Cardiac muscle cell (in vitro differentiated cells and primary cell): ENCODE measurements at regions not wholly inside any gene's neighbourhood (a gene's known extent, or its start where the extent isn't known, plus 50 kb on each side); places are given as distances from the start of the nearest gene placed in this dataset.
"Not testable (repeated sequence)": the region's sequence is repeated elsewhere in the genome, so short reads cannot be mapped to it uniquely, and the experiment has no call there.

Experiments used
- DNase-seq, 2 donors: peaks; one replicate each; pipeline versions ENCODE4 v3.0.0 to v3.0.0-alpha.2; 2010 to 2017; ENCODE audit warnings: low read depth in 1 of 2, low spot score in 1 of 2
- H3K27ac ChIP-seq: fragments of 200-600 bp; sonication (generic); 2 replicates; pipeline ENCODE4 v1.5.1; 2016
- H3K27me3 ChIP-seq: fragments of 200-600 bp; sonication (generic); 2 replicates; pipeline ENCODE4 v1.6.0; 2016; ENCODE audit warnings: control low read depth
- H3K36me3 ChIP-seq: fragments of 200-600 bp; sonication (generic); 2 replicates; pipeline ENCODE4 v1.5.1; 2016; ENCODE audit warnings: control low read depth
- H3K4me1 ChIP-seq: fragments of 200-600 bp; sonication (generic); 2 replicates; pipeline ENCODE4 v1.8.1; 2017; ENCODE audit warnings: low read depth, mild to moderate bottlenecking, mixed run types
- H3K4me3 ChIP-seq: fragments of 200-600 bp; sonication (generic); 2 replicates; pipeline ENCODE4 v1.5.1; 2016; ENCODE audit warnings: mild to moderate bottlenecking
- H3K9me3 ChIP-seq: fragments of 200-600 bp; sonication (generic); 2 replicates; pipeline ENCODE4 v1.5.1; 2017; ENCODE audit warnings: low read depth, mild to moderate bottlenecking, control low read depth
- CTCF ChIP-seq: IDR thresholded peaks from 2 replicates; pipeline ENCODE4 v1.5.1; 2012; ENCODE audit warnings: low read depth, mild to moderate bottlenecking, low read length

- H3K36me3 ChIP-seq = no peaks in the 10 kb centered on the region
- H3K9me3 ChIP-seq = no peaks in the 10 kb centered on the region
- H3K27me3 ChIP-seq = no peaks in the 10 kb centered on the region
- TF ChIP-seq CTCF = no peak
- H3K4me1 ChIP-seq = no peaks in the 10 kb centered on the region
- H3K27ac ChIP-seq = no peak overlapping the region
- no peak for DNase-seq
- no peak overlapping the region for H3K4me3 ChIP-seq
Measured at GRCh38 chr9:28135549-28135948, 562.3 kb upstream of the C9orf72 start.

- Histone ChIP-seq H3K27ac (no peak overlapping the region), H3K4me1 (no peaks in the 10 kb centered on the region), H3K36me3 (no peaks in the 10 kb centered on the region), H3K4me3 (no peak overlapping the region), H3K27me3 (no peaks in the 10 kb centered on the region), H3K9me3 (no peaks in the 10 kb centered on the region)
- DNase-seq = no peak
- TF ChIP-seq CTCF = no peak
Measured at GRCh38 chr9:28136113-28136512, 562.8 kb upstream of the C9orf72 start.

GRCh38 chr9:28147430-28147829 is 574.1 kb upstream of the C9orf72 start:
- H3K27me3 ChIP-seq, H3K9me3 ChIP-seq, H3K36me3 ChIP-seq, H3K4me1 ChIP-seq, H3K4me3 ChIP-seq, H3K27ac ChIP-seq, DNase-seq: not testable (repeated sequence)

DNA sequence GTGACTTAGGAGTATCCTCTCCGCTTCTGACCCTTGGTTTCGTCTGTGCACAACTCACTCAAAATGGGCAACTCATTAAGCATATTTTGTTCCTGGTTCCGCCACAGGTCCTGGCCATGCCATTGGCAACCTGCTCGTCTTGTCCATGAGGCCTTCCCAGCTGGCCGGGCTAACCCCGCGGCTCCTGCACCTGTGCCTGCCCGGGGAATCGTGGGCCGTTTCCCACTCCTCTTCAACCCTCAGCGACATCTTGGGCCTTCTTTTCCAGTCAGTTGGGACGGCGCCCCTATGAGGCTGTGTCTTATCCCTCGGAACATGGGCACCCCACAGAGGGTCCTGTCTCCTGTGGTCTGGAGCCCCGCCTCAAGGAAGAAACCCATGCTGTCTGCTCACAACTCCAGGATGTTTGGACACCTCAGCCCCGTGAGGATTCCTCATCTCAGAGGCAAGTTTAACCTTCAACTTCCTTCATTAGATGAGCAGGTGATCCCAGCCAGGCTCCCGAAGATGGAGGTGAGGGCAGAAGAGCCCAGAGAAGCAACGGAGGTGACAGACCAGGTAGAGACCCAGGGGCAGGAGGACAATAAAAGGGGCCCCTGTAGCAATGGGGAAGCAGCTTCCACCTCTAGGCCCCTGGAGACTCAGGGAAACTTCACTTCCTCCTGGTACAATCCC is 574.8 kb upstream of the C9orf72 start:
- not testable (repeated sequence) for H3K27me3 ChIP-seq, H3K4me3 ChIP-seq, DNase-seq, H3K4me1 ChIP-seq, H3K9me3 ChIP-seq, H3K27ac ChIP-seq, H3K36me3 ChIP-seq

DNA sequence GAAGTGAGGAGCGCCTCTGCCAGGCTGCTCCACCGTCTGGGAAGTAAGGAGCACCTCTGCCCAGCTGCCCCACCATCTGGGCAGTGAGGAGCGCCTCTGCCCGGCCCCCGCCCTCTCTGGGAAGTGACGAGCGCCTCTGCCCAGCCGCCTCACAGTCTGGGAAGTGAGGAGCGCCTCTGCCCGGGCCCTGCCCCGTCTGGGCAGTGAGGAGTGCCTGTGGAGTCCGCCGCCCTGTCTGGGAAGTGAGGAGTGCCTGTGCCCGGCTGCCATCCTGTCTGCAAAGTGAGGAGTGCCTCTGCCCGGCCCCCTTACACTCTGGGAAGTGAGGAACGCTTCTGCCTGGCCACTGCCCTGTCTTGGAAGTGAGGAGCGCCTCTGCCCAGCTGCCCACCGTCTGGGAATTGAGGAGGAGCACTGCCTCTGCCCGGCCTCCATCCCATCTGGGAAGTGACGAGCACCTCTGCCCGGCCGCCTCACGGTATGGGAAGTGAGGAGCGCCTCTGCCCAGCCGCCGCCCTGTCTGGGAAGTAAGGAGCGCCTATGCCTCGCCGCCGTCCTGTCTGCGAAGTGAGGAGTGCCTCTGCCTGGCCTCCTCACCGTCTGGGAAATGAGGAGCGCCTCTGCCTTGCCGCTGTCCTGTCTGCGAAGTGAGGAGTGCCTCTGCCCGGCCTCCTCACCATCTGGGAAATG is 576.2 kb upstream of the C9orf72 start:
- H3K27ac ChIP-seq, H3K36me3 ChIP-seq, H3K9me3 ChIP-seq, H3K4me1 ChIP-seq, DNase-seq, H3K27me3 ChIP-seq, H3K4me3 ChIP-seq: not testable (repeated sequence)

- no peak for TF ChIP-seq CTCF
- no peaks in the 10 kb centered on the region for H3K27me3 ChIP-seq
- no peak for DNase-seq
- no peaks in the 10 kb centered on the region for H3K4me1 ChIP-seq
- H3K36me3 ChIP-seq = no peaks in the 10 kb centered on the region
- H3K4me3 ChIP-seq = no peak overlapping the region
- H3K27ac ChIP-seq = no peak overlapping the region
- H3K9me3 ChIP-seq = no peaks in the 10 kb centered on the region
Measured at GRCh38 chr9:28155067-28155466, 581.8 kb upstream of the C9orf72 start.

- Histone ChIP-seq H3K27ac (no peak overlapping the region), H3K27me3 (no peaks in the 10 kb centered on the region), H3K4me3 (no peak overlapping the region), H3K9me3 (no peaks in the 10 kb centered on the region), H3K4me1 (no peaks in the 10 kb centered on the region), H3K36me3 (no peaks in the 10 kb centered on the region)
- no peak for TF ChIP-seq CTCF
- no peak for DNase-seq
Measured at GRCh38 chr9:28155671-28156070, 582.4 kb upstream of the C9orf72 start.
